Left lobe of liver (tissue), 2 donors: ENCODE measurements at regions not wholly inside any gene's neighbourhood (a gene's known extent, or its start where the extent isn't known, plus 50 kb on each side); places are given as distances from the start of the nearest gene placed in this dataset.

Experiments used
- ATAC-seq: fragments of 200-7000 bp; cut with Tn5 transposase; one replicate; pipeline ENCODE4 v1.9.1; 2020; ENCODE audit warnings: mild to moderate bottlenecking, moderate library complexity
- DNase-seq: peaks from one replicate; pipeline ENCODE4 v3.0.0-alpha.2; 2020; ENCODE audit warnings: low spot score
- donor health status: DM: no; HTN: no; CAD: no; lungs with moderate emphysema.
- donor health status: DM: no; HTN: yes; CAD: no.

GRCh38 chr21:40976198-40977109 is 129.5 kb upstream of the DSCAM start:
- DNase-seq (no peak), ATAC-seq (peak; percentile 26)

DNA sequence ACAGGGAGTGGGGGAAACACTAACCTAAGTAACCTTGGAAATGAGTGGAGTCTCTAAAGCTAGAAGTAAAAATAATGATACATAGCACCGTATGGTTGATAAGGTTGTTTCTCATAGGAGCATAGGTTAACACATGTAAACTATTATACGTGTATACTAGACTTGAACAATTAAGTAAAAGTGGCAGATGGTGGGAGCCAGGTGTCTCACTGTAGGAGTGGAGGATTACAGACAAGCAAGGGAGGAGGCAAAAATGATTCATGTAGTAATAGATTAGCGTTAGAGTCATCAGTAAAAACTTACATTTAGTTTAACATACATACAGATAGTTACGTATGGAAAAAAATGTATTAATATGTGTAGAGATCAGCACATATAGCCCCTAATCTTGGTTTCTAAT is 138.4 kb upstream of the DSCAM start:
- ATAC-seq (no peak), DNase-seq (no peak)

- DNase-seq: no peak
- no peak for ATAC-seq
Observed at GRCh38 chr21:40990366-40990765, 143.4 kb upstream of the DSCAM start.

- DNase-seq (no peak), ATAC-seq (no peak)
Observed at GRCh38 chr21:40997831-40998230, 150.9 kb upstream of the DSCAM start.

GRCh38 chr21:41000838-41001237 is 153.9 kb upstream of the DSCAM start:
- ATAC-seq: no peak

GRCh38 chr21:41006636-41007035 is 159.7 kb upstream of the DSCAM start:
- DNase-seq (no peak), ATAC-seq (no peak)

More at GRCh38 chr21:41000838-41001237, 153.9 kb upstream of the DSCAM start:
- no peak for DNase-seq

DNA sequence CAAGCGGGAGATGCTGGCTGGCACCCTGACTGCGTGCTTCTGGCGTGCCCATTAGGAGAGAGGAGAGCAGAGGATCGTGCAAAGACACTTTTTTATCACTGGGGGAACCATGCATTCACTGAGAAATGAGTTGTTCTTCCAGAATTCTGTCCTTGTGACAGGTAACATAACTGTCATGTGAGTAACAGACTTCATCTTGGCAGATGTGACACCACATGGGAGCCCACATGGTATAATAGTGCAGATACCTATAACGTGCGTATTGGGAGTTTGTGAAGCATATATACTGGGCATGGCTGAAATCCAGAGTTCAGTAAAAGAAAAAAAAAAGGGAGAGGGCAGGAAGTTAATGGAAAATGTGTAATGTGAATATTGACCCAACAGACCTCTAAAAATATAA is 159.6 kb upstream of the BACE2 start:
- no peak for DNase-seq
- ATAC-seq: no peak

- ATAC-seq (peak; percentile 21), DNase-seq (no peak)
Observed at GRCh38 chr21:41008974-41009373, 159.0 kb upstream of the BACE2 start.

- DNase-seq: no peak
- ATAC-seq: no peak
Observed at GRCh38 chr21:41009398-41010100, 158.4 kb upstream of the BACE2 start.

- no peak for ATAC-seq
Observed at GRCh38 chr21:41010101-41010435, 157.9 kb upstream of the BACE2 start.

DNA sequence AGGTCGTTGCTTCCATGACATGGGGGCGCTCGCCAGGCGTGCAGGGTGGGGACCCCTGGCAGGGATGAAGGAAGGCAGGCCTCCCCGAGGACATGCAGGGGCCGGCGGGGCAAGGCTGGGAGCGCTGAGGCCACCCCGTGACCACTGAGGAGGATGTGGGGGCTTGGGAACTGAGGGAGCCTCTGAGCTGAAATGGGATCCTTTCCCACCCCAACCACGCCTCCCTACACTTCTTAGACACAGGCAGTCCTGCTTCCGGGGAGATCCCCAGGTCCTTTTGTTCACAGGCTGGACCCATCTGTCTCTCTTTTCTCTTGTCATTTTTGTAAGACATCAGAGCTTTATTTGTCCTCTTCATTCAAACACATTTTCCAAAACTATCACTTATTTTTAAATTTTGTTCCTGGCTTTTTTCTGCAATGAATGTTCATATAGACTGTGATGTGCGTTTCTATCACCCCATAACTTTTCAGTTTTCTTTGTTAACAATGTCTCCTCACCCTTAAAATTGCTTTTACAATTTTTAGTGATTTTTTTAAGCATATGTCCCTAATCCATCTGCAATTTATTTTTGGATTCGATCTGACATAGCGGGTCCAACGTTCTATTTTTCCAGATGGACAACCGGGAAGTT is 156.7 kb upstream of the BACE2 start:
- DNase-seq (no peak), ATAC-seq (no peak)

More at GRCh38 chr21:41010101-41010435, 157.9 kb upstream of the BACE2 start:
- DNase-seq: no peak

DNA sequence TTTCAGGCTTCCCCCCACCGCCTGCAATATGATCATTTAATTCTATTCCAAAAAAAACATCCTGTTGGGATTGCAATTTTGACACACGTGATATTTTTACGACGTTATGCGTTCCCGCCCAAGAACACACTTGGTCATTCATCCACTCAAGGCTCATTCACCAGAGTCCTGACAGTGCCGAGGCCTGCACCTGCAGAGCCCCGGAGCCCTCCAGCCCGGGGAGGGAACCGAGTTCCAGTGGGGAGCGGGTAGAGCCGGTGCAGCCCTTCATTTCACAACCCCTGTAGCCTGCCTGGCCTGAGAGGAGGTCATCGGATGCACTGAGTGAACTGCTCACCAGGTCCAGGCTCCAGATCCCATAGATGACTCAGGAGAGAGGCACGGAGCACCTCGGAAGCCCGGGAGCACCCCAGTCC is 156.0 kb upstream of the BACE2 start:
- DNase-seq (no peak), ATAC-seq (no peak)

DNA sequence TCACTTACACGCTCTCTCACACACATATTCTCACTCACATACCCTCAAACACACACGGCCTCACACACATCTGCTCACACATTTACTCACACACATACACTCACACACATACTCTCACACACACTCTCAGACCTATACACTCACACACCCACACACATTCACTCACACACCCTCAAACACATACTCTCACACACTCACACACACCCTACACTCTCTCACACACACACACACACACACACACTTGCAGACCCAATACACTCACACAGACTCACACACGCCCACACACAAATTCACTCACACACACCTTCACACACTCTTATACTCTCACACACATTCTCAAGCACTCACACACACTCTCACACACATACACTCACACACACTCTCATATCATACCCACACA is 155.5 kb upstream of the BACE2 start:
- ATAC-seq (no peak), DNase-seq (no peak)

- DNase-seq (no peak), ATAC-seq (no peak)
Observed at GRCh38 chr21:41016472-41016871, 151.5 kb upstream of the BACE2 start.

GRCh38 chr21:41018431-41018830 is 149.5 kb upstream of the BACE2 start:
- DNase-seq (no peak), ATAC-seq (no peak)

DNA sequence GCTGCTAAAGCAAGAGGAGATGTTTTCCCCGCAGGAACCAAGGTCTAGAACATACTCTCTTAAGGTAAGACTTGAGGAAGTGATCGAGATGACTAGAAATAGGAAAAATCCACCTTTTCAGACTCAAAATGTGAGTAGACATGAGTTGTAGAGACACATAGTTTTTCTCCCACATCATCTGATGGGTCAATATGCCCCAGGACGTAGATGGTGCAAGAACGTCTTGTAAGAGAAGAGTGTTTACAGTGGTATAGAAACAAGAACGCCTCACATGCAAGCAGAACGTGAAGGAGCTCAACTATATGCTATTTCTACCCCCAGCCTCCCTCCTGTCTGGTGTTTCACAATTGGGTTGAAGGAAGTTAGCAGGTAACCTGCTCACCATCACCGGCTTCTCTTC is 144.0 kb upstream of the BACE2 start:
- ATAC-seq: no peak
- no peak for DNase-seq

DNA sequence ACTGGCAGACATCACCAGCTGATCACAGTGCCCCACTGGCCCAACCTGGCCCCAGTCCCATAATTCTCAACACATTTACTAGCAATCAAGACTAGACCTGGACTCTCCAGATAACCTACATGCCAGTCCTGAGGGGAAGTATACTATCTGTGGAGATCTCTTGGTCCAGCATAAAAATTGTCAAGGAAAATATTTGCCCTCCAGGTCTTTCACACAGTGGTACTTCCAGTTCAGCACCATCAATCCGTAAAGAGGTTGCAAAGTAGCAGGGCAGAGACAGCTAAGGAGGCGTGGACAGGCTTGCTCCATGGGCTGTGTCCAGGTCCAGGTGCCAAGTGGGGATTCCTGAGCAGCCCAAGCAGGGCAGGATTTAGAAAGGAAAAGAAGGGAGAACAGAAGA is 143.6 kb upstream of the BACE2 start:
- DNase-seq (no peak), ATAC-seq (no peak)

DNA sequence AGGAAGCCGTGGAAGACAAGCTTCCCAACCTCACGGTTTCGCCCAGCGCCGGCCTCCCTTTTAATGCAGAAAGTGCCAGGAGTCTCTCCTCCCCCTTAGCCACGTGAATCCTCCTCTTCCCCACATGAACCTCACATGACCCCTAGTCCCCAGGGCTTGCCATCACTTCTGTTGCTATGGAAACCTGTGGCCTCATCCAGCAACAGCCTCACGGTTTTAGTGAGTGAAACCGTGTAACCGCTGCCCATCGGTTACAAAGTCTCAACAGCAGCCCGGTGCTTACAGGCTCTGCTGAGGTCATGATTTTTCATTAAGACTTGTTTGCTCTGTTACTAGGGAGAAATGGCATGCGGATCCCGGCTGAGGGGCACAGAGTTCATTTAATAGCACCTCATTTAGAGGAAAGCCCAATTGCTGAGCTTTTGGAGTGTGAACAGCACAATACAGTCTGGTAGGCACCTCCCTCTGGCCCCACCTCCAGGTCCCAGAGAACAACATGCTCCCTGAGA is 143.2 kb upstream of the BACE2 start:
- ATAC-seq (no peak), DNase-seq (no peak)

DNA sequence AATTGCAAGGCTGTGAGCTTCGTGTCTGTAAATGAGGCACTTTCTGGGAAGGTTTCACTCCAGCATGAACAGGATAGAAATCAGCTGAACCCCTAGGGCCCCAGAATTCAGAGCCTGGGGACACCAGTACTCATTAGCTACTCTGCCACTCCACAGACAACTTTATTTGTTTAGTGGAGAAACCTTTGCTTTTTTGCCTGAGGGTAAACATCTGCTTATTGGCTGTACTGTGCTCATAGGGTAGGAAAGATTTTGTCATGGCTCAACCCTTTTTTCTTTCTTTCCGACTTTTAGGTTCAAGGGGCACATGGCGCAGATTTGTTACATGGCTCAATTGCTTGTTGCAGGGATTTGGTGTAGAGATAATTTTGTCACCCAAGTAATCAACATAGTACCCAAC is 138.4 kb upstream of the BACE2 start:
- peak; percentile 47 for ATAC-seq
- DNase-seq: no peak

GRCh38 chr21:41031701-41032220 is 136.2 kb upstream of the BACE2 start:
- ATAC-seq (no peak), DNase-seq (no peak)

- DNase-seq: no peak
- ATAC-seq: no peak
Observed at GRCh38 chr21:41032541-41032940, 135.4 kb upstream of the BACE2 start.
